PFSK-1 (cell line): ENCODE measurements at regions not wholly inside any gene's neighbourhood (a gene's known extent, or its start where the extent isn't known, plus 50 kb on each side); places are given as distances from the start of the nearest gene placed in this dataset.

Source experiments
- POLR2AphosphoS5 ChIP-seq: IDR thresholded peaks from 2 replicates; pipeline ENCODE4 v1.6.1; 2012; ENCODE audit warnings: low read depth, mild to moderate bottlenecking, control low read depth, low read length, moderate library complexity
- REST ChIP-seq, 2 experiments: IDR thresholded peaks; 2 replicates each; pipeline versions ENCODE4 v1.6.1 to v1.8.0; 2011 to 2012; ENCODE audit warnings: low read depth in 2 of 2, low read length in 2 of 2, control low read depth in 1 of 2, inconsistent platforms in 1 of 2, mild to moderate bottlenecking in 1 of 2, moderate library complexity in 1 of 2; ENCODE audit not compliant: insufficient read depth in 1 of 2
- SIN3A ChIP-seq: IDR thresholded peaks from 2 replicates; pipeline ENCODE4 v1.6.1; 2012; ENCODE audit warnings: mild to moderate bottlenecking, low read length, moderate library complexity, borderline replicate concordance; ENCODE audit not compliant: insufficient read depth
- TAF1 ChIP-seq: IDR thresholded peaks from 2 replicates; pipeline ENCODE4 v1.6.1; 2012; ENCODE audit warnings: low read length, control low read depth, borderline replicate concordance; ENCODE audit not compliant: insufficient read depth

DNA sequence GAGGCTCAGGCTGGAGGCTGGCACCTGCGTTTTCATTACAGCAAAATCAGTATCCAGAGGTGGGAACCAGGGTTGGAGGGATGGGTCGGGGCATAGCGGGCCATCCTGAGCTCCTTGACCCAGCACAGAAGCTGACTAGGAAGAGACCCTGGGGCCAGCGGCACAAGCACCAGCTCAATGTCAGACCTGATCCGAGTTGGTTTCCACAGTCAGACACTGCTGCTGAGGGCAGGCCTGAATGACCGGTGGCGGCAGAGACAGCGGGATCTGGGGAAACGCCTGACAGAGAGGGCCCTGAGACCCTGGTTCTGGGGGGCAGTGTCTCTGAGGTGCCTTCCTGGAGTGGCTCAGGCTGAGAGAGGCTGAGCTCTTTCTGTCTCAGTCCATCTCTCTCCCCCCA is 162.0 kb upstream of the C1orf174 start:
- TF ChIP-seq POLR2AphosphoS5 (no peak), REST (IDR thresholded peaks at IDR 0.05; ENCODE audit: insufficient read depth in 1 of 2, low read depth in 2 of 2, low read length in 2 of 2) (no peak), SIN3A (no peak), TAF1 (no peak)
